PC-9 (cell line): ENCODE measurements at regions not wholly inside any gene's neighbourhood (a gene's known extent, or its start where the extent isn't known, plus 50 kb on each side); places are given as distances from the start of the nearest gene placed in this dataset.

ENCODE experiments used
- CTCF ChIP-seq: fragments of 200-600 bp; sonication (generic); conservative IDR thresholded peaks from 2 replicates; pipeline ENCODE4 v1.6.1; 2017; ENCODE audit warnings: mixed run types, antibody characterized with exemption, mild to moderate bottlenecking, moderate library complexity
- EZH2 ChIP-seq: fragments of 200-600 bp; sonication (generic); IDR thresholded peaks from 2 replicates; pipeline ENCODE4 v1.8.0; 2017; ENCODE audit warnings: antibody characterized with exemption, low read depth

- TF ChIP-seq EZH2 = no peak
- no peak for TF ChIP-seq CTCF
Observed at GRCh38 chr9:89988458-89988857, 383.6 kb downstream of the GADD45G start.
